ENCODE measurements at regions not wholly inside any gene's neighbourhood (a gene's known extent, or its start where the extent isn't known, plus 50 kb on each side); places are given as distances from the start of the nearest gene placed in this dataset.

DNA sequence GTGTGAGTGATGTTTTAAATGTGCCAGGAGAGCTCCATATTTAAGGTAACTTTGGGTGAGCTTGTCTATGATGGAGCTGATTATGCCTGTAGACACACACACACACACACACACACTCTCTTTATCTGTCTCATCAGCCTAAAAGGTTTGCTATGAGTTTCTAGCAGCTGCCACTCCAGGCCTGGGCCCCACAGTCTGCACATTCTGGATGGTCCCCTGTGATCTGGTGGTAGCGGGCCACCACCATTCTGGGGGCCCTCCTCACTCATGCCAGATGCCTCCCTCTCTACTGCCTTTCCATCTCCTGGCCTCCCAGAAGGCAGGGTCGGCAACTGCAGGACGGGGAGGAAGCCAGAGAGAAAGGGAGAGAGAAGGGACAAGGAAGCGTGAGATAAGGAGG lies 129.2 kb upstream of the TNR start:
- TF ChIP-seq, protein P1, sequence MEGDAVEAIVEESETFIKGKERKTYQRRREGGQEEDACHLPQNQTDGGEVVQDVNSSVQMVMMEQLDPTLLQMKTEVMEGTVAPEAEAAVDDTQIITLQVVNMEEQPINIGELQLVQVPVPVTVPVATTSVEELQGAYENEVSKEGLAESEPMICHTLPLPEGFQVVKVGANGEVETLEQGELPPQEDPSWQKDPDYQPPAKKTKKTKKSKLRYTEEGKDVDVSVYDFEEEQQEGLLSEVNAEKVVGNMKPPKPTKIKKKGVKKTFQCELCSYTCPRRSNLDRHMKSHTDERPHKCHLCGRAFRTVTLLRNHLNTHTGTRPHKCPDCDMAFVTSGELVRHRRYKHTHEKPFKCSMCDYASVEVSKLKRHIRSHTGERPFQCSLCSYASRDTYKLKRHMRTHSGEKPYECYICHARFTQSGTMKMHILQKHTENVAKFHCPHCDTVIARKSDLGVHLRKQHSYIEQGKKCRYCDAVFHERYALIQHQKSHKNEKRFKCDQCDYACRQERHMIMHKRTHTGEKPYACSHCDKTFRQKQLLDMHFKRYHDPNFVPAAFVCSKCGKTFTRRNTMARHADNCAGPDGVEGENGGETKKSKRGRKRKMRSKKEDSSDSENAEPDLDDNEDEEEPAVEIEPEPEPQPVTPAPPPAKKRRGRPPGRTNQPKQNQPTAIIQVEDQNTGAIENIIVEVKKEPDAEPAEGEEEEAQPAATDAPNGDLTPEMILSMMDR (IDR thresholded peaks at IDR 0.05; ENCODE audit: insufficient read depth, low read depth, low read length): no peak
- no peak for TF ChIP-seq EZH2 (IDR thresholded peaks at IDR 0.05; ENCODE audit: insufficient read depth, low read length)
